Esophagus squamous epithelium (tissue), 4 donors: ENCODE measurements at regions not wholly inside any gene's neighbourhood (a gene's known extent, or its start where the extent isn't known, plus 50 kb on each side); places are given as distances from the start of the nearest gene placed in this dataset.

ENCODE experiments used
- POLR2A ChIP-seq, 4 donors: fragments of 450-650 bp; IDR thresholded peaks; one replicate each; pipeline ENCODE4 v1.6.1; 2017; ENCODE audit warnings: antibody characterized with exemption in 4 of 4, mild to moderate bottlenecking in 4 of 4, moderate library complexity in 3 of 4
- TF ChIP-seq, protein P1 (sequence below), 6 experiments: fragments of 450-650 bp in 4 of 6; fragments of 200-600 bp in 2 of 6; sonication (generic) in 2 of 6; IDR thresholded peaks; one replicate each; pipeline ENCODE4 v1.5.1; 2016 to 2019; ENCODE audit warnings: antibody characterized with exemption in 6 of 6, mild to moderate bottlenecking in 4 of 6, moderate library complexity in 4 of 6

- TF ChIP-seq, protein P1, sequence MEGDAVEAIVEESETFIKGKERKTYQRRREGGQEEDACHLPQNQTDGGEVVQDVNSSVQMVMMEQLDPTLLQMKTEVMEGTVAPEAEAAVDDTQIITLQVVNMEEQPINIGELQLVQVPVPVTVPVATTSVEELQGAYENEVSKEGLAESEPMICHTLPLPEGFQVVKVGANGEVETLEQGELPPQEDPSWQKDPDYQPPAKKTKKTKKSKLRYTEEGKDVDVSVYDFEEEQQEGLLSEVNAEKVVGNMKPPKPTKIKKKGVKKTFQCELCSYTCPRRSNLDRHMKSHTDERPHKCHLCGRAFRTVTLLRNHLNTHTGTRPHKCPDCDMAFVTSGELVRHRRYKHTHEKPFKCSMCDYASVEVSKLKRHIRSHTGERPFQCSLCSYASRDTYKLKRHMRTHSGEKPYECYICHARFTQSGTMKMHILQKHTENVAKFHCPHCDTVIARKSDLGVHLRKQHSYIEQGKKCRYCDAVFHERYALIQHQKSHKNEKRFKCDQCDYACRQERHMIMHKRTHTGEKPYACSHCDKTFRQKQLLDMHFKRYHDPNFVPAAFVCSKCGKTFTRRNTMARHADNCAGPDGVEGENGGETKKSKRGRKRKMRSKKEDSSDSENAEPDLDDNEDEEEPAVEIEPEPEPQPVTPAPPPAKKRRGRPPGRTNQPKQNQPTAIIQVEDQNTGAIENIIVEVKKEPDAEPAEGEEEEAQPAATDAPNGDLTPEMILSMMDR (IDR thresholded peaks at IDR 0.05) = no peak
- TF ChIP-seq POLR2A (IDR thresholded peaks at IDR 0.05) = no peak
These were observed 502.9 kb downstream of the PTPRU start for GRCh38 chr1:29739176-29739575.
